ENCODE measurements at regions not wholly inside any gene's neighbourhood (a gene's known extent, or its start where the extent isn't known, plus 50 kb on each side); places are given as distances from the start of the nearest gene placed in this dataset.
"Not testable (repeated sequence)": the region's sequence is repeated elsewhere in the genome, so short reads cannot be mapped to it uniquely, and the experiment has no call there.

DNA sequence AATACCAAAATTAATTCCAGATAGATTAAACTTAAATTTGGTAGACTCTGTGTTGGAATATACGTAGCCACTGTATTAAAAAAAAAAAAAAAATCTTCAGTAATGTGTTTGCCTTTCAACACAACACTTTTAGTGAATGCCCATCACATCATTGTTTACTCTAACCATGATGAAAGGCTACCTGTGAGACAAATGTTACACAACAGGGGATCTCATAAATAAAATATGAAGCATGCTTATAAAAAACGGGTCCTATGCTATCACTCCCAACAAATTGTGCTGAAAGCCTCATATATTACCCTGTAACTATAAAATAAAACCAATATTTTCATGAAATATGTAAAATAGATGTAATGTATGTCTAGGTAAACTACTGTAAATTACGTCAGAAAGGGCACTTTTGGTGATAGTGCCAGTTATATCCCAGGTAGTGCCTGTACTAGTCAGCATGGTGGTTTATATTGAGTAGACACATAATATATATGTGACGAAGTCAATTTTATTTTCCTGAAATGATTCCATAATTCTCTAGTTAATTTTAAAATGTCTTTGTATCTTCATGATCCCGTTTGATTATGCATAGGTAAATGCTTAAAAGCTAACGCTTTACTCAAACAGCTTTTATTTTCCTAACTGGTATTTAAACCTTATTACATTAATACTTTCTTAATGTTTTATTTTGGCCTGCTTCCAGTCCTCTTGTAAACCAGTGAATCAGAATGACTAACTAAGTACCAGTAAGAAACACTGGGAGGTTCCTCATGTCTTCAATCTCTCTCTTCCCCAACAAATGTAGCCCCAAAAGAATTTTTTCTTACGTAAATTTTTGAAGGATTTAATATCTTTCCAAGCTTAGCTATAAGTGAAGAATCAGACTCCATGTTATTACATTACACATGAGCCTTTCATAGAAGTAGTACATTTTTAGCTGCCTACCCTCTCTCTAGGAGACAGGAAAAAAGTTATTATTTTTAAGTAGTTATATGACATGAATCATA lies 420.3 kb downstream of the GABRG2 start:
- no peak for DNase-seq

DNA sequence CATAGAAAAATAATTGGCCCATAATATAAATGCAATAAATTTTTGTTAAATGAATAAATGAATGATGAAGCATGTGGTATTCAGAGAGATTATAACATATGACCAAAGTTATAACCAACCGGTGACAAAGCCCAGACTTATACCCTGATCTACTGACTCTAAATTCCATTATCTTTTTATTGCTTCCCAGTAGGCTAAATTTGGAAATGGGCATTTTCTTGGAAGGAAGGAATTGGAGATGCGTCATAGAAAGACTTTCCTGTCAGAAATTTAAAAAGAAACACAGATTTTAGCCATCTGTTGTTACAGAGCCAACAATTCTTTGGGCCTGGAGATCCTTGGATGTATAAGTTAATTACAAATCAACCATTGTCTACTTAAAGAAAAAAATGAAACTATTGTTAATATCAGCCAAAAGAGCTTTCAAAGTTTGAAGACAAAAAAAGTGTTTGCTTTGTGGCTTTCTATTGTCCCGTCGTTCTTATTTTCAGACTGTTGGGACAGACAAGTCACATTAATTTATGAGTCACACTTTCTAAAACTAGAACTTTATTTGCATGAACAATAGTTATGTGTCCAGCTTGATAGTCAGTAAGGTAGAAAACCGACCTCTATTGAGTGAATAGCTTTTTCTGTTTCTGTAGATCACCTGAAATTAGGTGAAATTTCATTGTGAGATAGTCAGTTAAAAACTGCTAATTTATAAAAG lies 428.7 kb downstream of the GABRG2 start:
- no peak for DNase-seq

DNA sequence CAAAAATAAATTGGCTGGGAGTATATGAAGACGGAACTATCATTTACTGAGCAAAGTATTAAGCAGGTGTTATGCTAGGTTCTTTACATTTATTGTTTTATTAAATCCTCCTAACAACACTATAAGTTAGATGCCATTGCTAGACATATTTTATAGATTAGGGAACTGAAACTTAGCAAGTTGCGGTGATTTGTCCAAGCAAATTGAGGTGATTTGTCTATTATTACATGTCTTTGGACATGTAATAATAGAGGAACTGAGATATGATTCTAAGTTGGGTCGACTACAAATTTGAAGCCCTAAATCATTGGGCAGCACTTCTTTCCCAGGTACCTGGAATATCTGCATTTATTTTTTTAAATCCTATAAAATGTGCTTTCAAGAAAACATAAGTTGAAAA lies 429.9 kb downstream of the GABRG2 start:
- DNase-seq = no peak

- no peak for DNase-seq
Measured at GRCh38 chr5:162502780-162503179, 435.2 kb downstream of the GABRG2 start.

DNA sequence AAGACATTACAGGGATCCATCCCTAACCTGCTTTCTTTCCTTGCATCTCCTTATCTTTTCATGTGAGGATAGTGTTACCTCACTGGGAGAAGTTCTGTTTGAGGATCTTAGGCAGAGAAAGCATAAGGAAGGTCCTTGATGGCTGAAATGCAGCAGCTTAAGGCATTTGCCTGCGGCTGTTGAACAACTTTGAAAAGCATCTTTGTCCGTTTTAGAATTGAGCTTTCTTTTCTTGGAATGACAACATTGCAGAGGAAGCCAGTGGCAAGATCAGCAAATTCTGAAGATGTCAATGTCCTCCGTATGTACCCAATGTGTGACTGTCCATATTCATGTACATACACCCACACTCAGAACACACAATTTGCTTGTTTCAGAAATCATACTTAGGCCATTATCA lies 436.2 kb downstream of the GABRG2 start:
- no peak for DNase-seq

DNA sequence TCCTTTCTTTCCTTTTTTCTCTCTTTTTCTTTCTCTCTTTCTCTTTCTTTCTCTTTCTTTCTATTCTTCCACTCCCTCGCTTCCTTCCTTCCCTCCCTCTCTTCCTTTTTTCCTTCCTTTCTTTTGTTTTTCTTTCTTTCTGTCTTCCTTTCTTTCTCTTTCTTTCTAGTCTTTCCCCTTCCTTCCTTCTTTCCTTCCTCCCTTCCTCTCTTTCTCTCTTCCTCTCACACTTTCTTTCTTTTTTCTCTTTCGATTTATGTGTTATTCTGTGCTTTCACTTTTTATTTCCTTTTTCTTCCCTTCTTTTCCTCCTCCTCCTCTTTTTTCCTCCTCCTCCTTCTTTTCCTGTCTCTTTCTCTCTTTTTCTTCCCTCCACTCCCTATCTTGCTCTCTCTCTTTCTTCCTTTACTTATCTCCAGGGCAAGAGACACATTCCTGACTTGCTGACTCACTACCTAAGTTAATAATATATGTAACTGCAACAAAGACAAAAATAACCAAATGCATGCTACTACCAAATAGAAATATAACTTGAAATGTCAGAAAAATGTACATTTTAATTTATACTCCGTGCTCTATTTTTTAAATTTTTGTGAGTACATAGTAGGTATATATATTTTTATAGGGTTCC lies 445.5 kb downstream of the GABRG2 start:
- no peak for DNase-seq

- no peak for DNase-seq
Measured at GRCh38 chr5:162514116-162514515, 446.5 kb downstream of the GABRG2 start.

- no peak for DNase-seq
Measured at GRCh38 chr5:162520878-162521277, 453.3 kb downstream of the GABRG2 start.

DNA sequence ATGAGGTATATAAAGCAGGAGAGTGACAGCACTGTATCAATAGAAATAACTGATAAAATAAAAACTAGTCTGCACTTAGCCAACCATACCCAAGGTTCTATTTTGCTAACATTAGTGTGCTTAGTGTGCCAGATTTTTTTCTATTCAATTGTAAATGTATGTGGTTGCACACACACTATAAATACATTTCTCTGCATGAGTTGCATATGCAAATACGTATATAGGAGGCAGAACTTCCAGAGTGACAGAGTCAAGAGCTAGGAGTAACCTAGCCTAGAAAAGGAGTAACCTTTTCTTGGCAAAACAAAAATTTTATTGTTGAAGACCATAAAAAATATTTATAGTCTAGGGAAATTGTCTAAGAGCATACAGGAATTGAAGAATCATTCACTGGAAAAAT lies 461.6 kb downstream of the GABRG2 start:
- no peak for DNase-seq

DNA sequence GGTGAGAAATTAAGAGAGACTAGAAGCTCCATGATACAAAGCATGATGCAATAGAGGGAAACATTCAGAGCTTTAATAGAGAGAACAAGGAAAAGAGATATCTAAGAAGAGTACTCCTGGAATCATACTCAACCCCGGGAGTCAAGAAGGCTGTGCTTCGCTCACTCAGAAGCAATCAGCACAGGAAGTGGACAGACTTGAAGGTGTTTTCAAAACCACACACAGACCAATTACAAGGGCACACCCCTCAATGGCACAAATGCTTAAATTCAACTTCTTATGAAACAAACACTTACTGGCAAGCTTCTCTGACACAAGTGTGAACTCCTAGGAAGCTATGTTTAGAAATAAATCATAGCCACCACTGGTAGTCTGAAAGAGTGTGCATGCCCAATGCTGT lies 462.3 kb downstream of the GABRG2 start:
- DNase-seq = no peak

DNA sequence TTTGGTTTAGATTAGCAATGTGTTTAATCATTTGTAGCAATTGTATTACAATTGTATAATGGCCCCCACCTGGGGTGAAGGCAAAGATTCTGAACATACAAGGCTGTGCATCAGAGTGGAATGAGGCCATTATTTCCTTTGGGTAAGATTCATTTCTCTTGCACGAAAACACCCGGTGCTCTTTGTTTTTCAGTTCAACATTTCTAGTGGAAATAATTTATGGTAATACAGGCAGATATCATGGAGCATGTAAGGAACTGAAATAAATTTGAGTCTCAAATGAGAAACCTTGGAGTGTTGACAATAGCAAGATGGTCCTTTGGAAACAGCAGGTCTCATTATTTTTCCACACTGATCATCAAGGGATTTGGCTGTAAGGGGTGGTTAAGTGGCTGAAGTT lies 475.9 kb downstream of the GABRG2 start:
- no peak for DNase-seq

- no peak for DNase-seq
Measured at GRCh38 chr5:162544905-162545304, 477.3 kb downstream of the GABRG2 start.

DNA sequence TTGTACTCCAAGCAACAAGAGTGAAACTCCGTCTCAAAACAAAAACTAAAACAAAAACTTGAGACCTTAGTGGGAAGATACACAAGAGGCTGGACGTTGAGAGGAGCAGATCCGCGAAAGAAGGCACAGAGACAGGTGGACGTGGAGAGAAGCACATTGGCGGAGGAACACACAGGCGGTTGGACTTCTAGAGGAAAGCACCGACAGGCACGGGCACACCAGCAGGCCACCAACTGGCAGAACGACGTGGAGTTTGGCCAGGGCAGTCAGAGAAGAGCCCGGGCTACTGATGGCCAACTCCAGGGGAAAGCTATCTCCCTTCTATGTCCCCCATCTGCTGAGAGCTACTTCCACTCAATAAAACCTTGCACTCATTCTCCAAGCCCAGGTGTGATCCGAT lies 482.7 kb downstream of the GABRG2 start:
- no peak for DNase-seq

- DNase-seq = no peak
Measured at GRCh38 chr5:162558120-162558519, 490.5 kb downstream of the GABRG2 start.

- no peak for DNase-seq
Measured at GRCh38 chr5:162567644-162568043, 500.1 kb downstream of the GABRG2 start.

- no peak for DNase-seq
Measured at GRCh38 chr5:162573758-162574157, 506.2 kb downstream of the GABRG2 start.

GRCh38 chr5:162591724-162592123 lies 524.2 kb downstream of the GABRG2 start:
- DNase-seq = no peak

GRCh38 chr5:162593881-162594280 lies 526.3 kb downstream of the GABRG2 start:
- DNase-seq = no peak

GRCh38 chr5:162603443-162604070 lies 536.0 kb downstream of the GABRG2 start:
- DNase-seq = no peak

- no peak for DNase-seq
Measured at GRCh38 chr5:162607879-162608278, 540.3 kb downstream of the GABRG2 start.

GRCh38 chr5:162621726-162622263 lies 554.2 kb downstream of the GABRG2 start:
- DNase-seq = not testable (repeated sequence)

DNA sequence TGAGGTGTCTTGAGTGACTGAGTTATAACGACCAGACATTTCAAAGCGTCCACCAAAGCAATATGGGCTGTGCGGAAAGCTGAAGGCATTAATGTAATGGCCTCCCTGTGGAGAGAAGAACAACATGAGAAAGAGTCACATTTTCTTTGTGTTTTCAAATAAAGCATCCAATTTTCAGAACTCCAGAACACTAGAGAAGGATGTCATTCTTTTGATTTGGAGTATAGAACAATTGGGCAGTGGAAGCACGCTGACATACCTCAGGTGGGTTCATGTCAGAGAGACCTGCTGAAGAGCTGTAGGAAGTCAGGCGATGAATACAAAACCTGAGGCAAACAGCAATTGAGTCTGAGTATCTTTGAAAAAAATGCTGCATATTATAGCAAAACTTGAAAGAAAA lies 556.5 kb downstream of the GABRG2 start:
- no peak for DNase-seq

- no peak for DNase-seq
Measured at GRCh38 chr5:162637481-162637880, 569.9 kb downstream of the GABRG2 start.
